NOMO-1 (cell line): ENCODE measurements at regions not wholly inside any gene's neighbourhood (a gene's known extent, or its start where the extent isn't known, plus 50 kb on each side); places are given as distances from the start of the nearest gene placed in this dataset.

Experiments
- DNase-seq, 2 experiments: peaks; one replicate each; lab custom pipeline; 2025; ENCODE audit not compliant: unreplicated experiment in 2 of 2; lab: John Stamatoyannopoulos, UW

DNA sequence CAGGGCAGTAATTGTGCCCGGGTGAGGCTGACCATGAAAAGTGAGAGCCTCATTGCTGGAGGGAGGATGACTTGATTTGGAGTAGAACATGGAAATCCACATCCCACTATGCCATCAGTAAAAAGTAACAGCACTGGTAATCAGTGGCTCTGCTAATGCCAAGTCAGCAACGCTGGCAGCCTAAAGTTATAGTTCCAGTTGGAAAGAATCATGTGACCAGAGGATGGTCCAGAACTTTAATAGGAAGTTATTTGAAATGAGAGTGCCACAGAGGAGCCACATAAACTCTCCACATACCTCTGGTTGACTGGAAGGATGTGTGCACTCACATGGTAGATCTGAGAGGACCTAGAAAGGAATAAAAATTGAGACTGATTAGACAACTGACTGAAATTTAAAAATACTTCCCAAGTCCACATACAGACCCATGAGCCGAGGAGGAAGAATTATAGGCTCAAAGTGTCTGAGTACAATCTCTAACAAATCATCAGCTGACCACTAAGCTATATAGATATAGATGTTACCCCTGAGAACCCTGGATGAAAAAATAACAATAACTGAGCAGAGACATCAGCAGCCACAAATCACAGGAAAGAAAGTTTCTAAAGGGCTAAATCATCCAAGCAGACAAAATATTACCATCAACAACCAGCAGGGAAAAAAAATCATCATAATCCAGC is 346.8 kb downstream of the STK39 start:
- no peak for DNase-seq

DNA sequence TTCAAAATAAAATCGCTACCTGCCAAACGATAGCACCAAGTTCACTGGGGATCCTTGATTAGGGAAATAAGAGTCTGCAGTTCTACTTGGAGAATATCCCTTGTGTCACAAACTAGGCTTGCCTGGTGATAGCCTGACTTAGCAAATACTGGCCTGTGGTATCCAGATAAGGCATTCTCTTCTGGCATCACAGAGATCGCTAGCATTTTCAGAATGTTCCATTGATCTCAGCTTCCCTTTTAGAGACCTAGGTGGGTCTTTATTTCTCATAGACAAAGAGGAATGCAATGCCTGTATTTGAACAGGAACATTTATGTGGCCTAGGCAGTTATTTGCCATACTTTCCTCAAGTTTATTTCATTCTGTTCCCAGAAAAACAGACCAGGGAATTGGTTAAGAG is 349.1 kb downstream of the STK39 start:
- DNase-seq: no peak

GRCh38 chr2:167891841-167892240 is 355.6 kb downstream of the STK39 start:
- no peak for DNase-seq

GRCh38 chr2:167890739-167891138 is 356.7 kb downstream of the STK39 start:
- no peak for DNase-seq

DNA sequence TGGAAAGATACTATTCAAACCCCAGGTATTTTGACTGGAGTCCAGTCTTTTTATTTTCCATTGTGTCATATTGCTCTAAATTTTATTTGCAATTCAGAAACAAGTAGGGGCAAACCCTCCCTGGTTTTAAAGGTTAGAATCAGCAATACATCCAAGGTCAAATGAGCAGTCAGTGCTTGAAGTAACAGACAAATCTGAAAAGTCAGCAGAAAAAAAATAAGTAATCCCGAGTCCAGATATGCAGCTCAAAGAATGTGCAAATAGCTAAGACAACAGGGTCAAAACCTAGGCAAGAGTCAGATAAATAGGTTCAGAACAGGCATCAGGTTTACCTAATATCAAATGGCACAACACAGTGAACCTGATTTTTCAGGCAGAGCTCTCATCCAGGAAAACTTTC is 367.0 kb downstream of the STK39 start:
- DNase-seq: no peak

- no peak for DNase-seq
Measured at GRCh38 chr2:167875529-167875928, 371.9 kb downstream of the STK39 start.

- DNase-seq: no peak
Measured at GRCh38 chr2:167874812-167875211, 372.6 kb downstream of the STK39 start.

DNA sequence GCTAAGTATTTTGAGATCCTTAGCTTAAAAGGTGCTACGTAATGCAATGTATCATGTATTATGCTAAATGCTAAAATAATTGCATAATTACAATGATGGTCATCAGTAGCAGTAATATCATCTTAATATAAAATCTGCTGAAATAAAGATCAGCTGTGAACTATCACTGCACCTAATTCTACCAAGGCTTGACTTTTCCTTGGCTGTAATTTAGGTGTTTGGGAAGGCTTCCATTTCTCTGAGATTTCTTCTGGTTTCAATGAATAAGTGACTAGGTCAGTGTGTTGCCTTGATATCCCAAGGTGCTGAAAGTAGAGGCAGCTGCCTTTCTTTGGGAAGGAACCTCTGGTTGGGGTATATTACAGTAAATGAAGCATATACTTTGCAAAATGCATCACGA is 376.1 kb downstream of the STK39 start:
- no peak for DNase-seq

GRCh38 chr2:167869200-167869599 is 378.2 kb downstream of the STK39 start:
- DNase-seq: no peak

- no peak for DNase-seq
Measured at GRCh38 chr2:167863377-167863776, 384.0 kb downstream of the STK39 start.

- DNase-seq: no peak
Measured at GRCh38 chr2:167862782-167863181, 384.6 kb downstream of the STK39 start.

DNA sequence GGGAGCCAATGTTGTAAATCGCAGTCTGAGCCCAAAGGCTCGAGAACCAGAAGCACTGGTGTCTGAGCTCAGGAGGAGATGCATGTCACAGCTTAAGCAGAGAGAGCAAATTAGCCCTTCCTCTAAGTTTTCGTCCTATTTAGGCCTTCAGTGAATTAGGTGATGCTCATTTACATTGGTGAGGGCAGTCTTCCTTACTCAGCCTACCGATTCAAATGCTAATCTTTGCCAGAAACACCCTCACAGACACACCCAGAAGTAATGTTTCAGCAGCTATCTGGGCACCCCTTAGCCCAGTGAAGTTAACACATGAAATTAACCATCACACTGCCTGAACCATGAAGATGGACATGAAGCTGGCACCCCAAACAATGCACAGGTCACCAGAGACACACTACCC is 385.1 kb downstream of the STK39 start:
- DNase-seq: no peak

GRCh38 chr2:167861574-167862193 is 385.7 kb downstream of the STK39 start:
- DNase-seq: no peak

DNA sequence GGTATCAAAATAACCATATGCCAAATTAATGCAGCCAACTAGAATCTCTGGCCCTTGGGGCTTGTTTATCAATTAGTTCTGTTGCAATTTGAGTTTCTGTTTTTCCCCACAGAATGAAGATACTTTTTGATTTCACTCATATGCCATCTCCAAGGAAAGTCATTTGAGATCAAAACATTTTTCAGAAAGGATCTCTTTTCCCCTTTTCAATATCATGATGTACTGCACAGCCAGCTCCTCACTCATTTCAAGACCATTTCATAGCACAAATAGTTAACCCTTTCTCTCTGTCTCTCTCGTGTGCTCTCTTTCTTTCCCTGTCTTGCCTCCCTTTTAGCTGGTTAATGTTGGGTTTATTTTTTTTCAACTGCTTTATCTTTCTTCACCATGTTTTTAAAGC is 387.3 kb downstream of the STK39 start:
- no peak for DNase-seq

DNA sequence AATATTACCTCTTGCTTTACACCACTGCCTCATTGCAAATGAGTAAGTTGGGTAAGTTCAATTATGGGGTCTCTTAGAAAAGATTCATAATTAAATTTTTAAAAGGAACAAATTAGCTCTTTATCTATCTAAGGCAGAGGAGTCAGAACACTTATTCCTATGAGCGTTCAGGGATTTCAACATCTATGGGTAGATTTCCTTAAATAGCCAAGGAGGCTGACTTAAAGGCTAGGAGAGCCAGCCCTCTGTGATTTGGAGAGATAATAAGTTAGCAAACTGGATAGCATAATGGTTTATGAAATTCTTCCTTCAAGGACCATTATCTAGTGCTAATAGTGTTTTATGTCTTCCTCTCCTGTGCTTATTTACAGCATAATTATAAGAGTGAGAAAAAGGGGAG is 387.7 kb downstream of the STK39 start:
- no peak for DNase-seq

- DNase-seq: no peak
Measured at GRCh38 chr2:167858086-167858485, 389.3 kb downstream of the STK39 start.

DNA sequence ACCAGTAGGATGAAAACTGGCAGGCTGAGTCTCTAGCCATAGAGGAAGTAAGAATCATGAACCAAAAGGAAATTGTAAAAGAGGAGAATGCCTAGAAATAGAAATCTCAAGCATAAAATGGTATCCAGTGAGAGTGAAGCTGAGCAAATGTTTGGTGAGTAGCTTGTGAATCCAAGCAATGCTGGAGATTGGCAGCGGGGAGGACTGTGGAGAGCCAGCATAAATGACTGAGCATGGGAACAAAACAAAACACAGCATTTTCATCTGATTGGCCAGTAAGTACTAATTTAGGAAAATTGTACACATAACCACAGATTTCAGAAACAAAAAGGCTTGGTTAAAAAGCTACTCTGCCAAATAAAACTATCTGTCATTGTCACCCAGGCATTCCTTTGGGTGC is 390.0 kb downstream of the STK39 start:
- no peak for DNase-seq

DNA sequence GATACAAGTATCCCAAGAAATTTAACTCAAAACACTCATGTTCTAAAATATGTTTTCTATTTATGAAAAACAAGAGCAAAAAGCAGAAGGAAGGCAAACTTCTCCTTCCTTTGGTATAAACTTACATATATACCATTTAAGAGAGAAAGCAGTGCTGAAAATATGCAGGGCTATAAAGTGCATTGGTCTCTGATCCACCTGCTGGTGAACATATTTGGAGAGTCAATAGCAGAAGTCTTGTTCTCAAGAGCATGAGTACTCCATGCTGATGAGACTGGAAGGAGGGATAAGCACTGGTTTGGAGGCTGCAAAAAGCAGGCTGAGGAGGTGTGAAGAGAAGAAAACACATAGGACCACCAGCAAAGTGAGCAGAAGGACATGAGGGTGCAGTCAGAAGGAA is 391.2 kb downstream of the STK39 start:
- no peak for DNase-seq

- DNase-seq: no peak
Measured at GRCh38 chr2:167855211-167855610, 392.2 kb downstream of the STK39 start.

- no peak for DNase-seq
Measured at GRCh38 chr2:167853717-167854116, 393.7 kb downstream of the STK39 start.

DNA sequence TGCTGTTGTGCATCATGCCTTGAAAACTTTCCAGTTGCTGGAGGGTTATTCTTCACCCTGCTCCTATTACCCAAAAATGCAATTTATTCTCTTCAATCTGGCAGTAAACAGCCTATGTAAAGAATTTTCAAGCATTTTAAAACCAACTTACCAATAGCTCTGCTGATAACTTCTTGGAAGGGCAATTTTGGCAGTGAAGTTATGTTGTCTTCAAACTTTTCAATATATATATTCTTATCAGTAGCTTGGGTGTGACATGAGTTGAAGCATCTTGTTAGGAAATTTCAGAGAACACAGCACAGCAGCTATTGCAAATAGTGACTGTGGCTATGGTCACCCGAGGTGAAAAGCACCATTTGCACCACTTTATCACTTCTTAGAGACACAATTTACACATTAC is 395.5 kb downstream of the STK39 start:
- DNase-seq: no peak

- DNase-seq: no peak
Measured at GRCh38 chr2:167851323-167851860, 396.0 kb downstream of the STK39 start.
